Cardiac muscle cell (in vitro differentiated cells and primary cell): ENCODE measurements at regions not wholly inside any gene's neighbourhood (a gene's known extent, or its start where the extent isn't known, plus 50 kb on each side); places are given as distances from the start of the nearest gene placed in this dataset.

Source experiments
- DNase-seq, 2 donors: peaks; one replicate each; pipeline versions ENCODE4 v3.0.0 to v3.0.0-alpha.2; 2010 to 2017; ENCODE audit warnings: low read depth in 1 of 2, low spot score in 1 of 2
- H3K27ac ChIP-seq: fragments of 200-600 bp; sonication (generic); 2 replicates; pipeline ENCODE4 v1.5.1; 2016
- H3K27me3 ChIP-seq: fragments of 200-600 bp; sonication (generic); 2 replicates; pipeline ENCODE4 v1.6.0; 2016; ENCODE audit warnings: control low read depth
- H3K36me3 ChIP-seq: fragments of 200-600 bp; sonication (generic); 2 replicates; pipeline ENCODE4 v1.5.1; 2016; ENCODE audit warnings: control low read depth
- H3K4me1 ChIP-seq: fragments of 200-600 bp; sonication (generic); 2 replicates; pipeline ENCODE4 v1.8.1; 2017; ENCODE audit warnings: low read depth, mild to moderate bottlenecking, mixed run types
- H3K4me3 ChIP-seq: fragments of 200-600 bp; sonication (generic); 2 replicates; pipeline ENCODE4 v1.5.1; 2016; ENCODE audit warnings: mild to moderate bottlenecking
- H3K9me3 ChIP-seq: fragments of 200-600 bp; sonication (generic); 2 replicates; pipeline ENCODE4 v1.5.1; 2017; ENCODE audit warnings: low read depth, mild to moderate bottlenecking, control low read depth
- CTCF ChIP-seq: IDR thresholded peaks from 2 replicates; pipeline ENCODE4 v1.5.1; 2012; ENCODE audit warnings: low read depth, mild to moderate bottlenecking, low read length

DNA sequence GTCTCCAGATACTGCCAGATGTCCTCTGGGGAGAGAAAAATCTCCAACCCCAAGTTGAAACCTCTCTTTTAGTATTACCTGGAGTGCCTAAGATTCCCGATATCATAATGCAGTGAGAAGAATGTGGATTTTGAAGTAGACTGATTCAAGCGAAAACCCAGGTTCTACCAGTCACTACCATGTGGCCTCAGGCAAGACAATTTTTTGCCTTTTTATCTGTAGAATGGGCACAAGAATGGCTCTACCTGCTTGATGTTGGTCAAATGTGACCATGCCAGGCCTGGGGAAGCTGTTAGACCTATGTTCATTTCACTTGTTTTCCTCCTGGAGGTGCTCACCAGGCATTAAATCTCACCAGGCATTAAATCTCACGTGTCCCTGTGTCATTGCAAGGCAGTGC, 131.3 kb downstream of the DDX1 start:
- Histone ChIP-seq H3K9me3 (no peaks in the 10 kb centered on the region), H3K27me3 (no peaks in the 10 kb centered on the region), H3K36me3 (no peaks in the 10 kb centered on the region), H3K4me1 (no peaks in the 10 kb centered on the region), H3K27ac (no peak overlapping the region), H3K4me3 (no peak overlapping the region)
- TF ChIP-seq CTCF, result no peak
- no peak for DNase-seq

GRCh38 chr2:15724235-15724634, 132.6 kb downstream of the DDX1 start:
- no peaks in the 10 kb centered on the region for H3K36me3 ChIP-seq
- no peak for TF ChIP-seq CTCF

DNA sequence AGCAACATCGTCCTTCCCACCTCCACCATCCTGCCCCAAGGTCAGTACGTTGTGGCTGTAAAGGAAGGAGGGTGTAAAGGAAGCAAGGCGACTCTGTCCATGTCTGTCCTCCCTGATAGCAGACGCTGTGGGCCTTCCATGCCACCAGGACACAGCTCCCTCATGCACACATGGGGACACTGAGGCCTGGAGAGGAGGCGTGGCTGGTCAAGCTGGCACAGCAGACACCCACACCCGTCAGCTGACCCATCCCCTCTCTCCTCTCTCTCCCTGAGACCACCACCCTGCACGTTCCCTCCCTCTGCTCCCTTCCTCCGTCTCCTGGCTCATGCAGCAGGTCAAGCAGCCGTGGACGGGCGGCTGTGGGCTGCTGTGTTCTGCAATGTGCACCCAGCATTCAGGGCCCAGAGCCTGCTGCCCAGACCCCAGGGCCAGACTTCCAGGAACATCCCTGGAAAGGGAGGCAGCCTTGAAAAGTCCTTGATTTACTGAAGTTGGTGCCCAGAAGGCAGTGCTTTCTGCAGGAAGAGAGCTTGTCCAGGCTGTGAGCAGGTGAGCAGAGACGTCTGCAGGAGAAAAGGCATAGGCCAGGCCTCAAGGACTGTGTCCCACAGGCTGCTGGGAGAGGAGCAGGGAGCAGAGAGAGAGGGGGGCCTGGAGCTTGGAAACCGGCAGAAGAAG, 133.6 kb downstream of the DDX1 start:
- Histone ChIP-seq H3K9me3 (no peaks in the 10 kb centered on the region), H3K4me3 (no peak overlapping the region), H3K27me3 (no peaks in the 10 kb centered on the region), H3K36me3 (no peaks in the 10 kb centered on the region), H3K27ac (no peak overlapping the region), H3K4me1 (peaks cover 4% of the 10 kb centered on the region)
- TF ChIP-seq CTCF, result no peak
- DNase-seq, result no peak

More at GRCh38 chr2:15724235-15724634, 132.6 kb downstream of the DDX1 start:
- no peak overlapping the region for H3K4me3 ChIP-seq
- no peaks in the 10 kb centered on the region for H3K4me1 ChIP-seq
- H3K9me3 ChIP-seq, result no peaks in the 10 kb centered on the region
- H3K27me3 ChIP-seq, result no peaks in the 10 kb centered on the region
- H3K27ac ChIP-seq, result no peak overlapping the region
- DNase-seq, result no peak

- no peak for TF ChIP-seq CTCF
- no peak overlapping the region for H3K27ac ChIP-seq
Measured at GRCh38 chr2:15725782-15726112, 134.1 kb downstream of the DDX1 start.

GRCh38 chr2:15726321-15727057, 134.8 kb downstream of the DDX1 start:
- TF ChIP-seq CTCF, result no peak
- H3K4me3 ChIP-seq, result no peak overlapping the region
- H3K27ac ChIP-seq, result no peak overlapping the region
- no peaks in the 10 kb centered on the region for H3K9me3 ChIP-seq
- H3K27me3 ChIP-seq, result no peaks in the 10 kb centered on the region
- no peak for DNase-seq
- H3K36me3 ChIP-seq, result no peaks in the 10 kb centered on the region
- peaks cover 8% of the 10 kb centered on the region for H3K4me1 ChIP-seq

More at GRCh38 chr2:15725782-15726112, 134.1 kb downstream of the DDX1 start:
- no peak overlapping the region for H3K4me3 ChIP-seq
- no peaks in the 10 kb centered on the region for H3K27me3 ChIP-seq
- DNase-seq, result no peak
- peaks cover 8% of the 10 kb centered on the region for H3K4me1 ChIP-seq
- no peaks in the 10 kb centered on the region for H3K36me3 ChIP-seq
- no peaks in the 10 kb centered on the region for H3K9me3 ChIP-seq
